Right lobe of liver (tissue), 4 donors: ENCODE measurements at regions not wholly inside any gene's neighbourhood (a gene's known extent, or its start where the extent isn't known, plus 50 kb on each side); places are given as distances from the start of the nearest gene placed in this dataset.

Experiments
- POLR2A ChIP-seq: fragments of 450-650 bp; IDR thresholded peaks from one replicate; pipeline ENCODE4 v1.6.1; 2017; ENCODE audit warnings: antibody characterized with exemption, mild to moderate bottlenecking
- TF ChIP-seq, protein P1 (sequence below), 4 donors: fragments of 200-600 bp in 3 of 4; fragments of 450-650 bp in 1 of 4; IDR thresholded peaks; one replicate each; pipeline versions ENCODE4 v1.5.1 to v1.8.0; 2016 to 2022; ENCODE audit warnings: antibody characterized with exemption in 4 of 4, mild to moderate bottlenecking in 2 of 4
- donor health status: DM: no; HTN: no; CAD: no.
- donor health status: DM: no; HTN: no; CAD: no.
- donor health status: DM: no; HTN: yes; CAD: no.

- TF ChIP-seq, protein P1, sequence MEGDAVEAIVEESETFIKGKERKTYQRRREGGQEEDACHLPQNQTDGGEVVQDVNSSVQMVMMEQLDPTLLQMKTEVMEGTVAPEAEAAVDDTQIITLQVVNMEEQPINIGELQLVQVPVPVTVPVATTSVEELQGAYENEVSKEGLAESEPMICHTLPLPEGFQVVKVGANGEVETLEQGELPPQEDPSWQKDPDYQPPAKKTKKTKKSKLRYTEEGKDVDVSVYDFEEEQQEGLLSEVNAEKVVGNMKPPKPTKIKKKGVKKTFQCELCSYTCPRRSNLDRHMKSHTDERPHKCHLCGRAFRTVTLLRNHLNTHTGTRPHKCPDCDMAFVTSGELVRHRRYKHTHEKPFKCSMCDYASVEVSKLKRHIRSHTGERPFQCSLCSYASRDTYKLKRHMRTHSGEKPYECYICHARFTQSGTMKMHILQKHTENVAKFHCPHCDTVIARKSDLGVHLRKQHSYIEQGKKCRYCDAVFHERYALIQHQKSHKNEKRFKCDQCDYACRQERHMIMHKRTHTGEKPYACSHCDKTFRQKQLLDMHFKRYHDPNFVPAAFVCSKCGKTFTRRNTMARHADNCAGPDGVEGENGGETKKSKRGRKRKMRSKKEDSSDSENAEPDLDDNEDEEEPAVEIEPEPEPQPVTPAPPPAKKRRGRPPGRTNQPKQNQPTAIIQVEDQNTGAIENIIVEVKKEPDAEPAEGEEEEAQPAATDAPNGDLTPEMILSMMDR (IDR thresholded peaks at IDR 0.05), result no peak
- TF ChIP-seq POLR2A, result no peak
These were observed 289.7 kb downstream of the BRD1 start for GRCh38 chr22:49538006-49538405.
